Activated naive CD4-positive, alpha-beta T cell treated with anti-CD3 and anti-CD28 coated beads for 36 hours (primary cell): ENCODE measurements at regions not wholly inside any gene's neighbourhood (a gene's known extent, or its start where the extent isn't known, plus 50 kb on each side); places are given as distances from the start of the nearest gene placed in this dataset.

Experiments
- CTCF ChIA-PET: fragments of 350-600 bp; sonication (Branson Sonifier 250); formaldehyde crosslinking; loops from one replicate; lab custom pipeline; 2021; ENCODE audit warnings: antibody characterized with exemption; lab: Charles Lee
- DNase-seq: peaks from one replicate; pipeline ENCODE4 v3.0.0-alpha.2; 2020
- H3K27ac Mint-ChIP-seq: one replicate; pipeline ENCODE4 v1.8.0; 2021; ENCODE audit warnings: mild to moderate bottlenecking, mixed read lengths
- H3K27me3 Mint-ChIP-seq: one replicate; pipeline ENCODE4 v1.8.0; 2021; ENCODE audit warnings: low read depth, mixed read lengths
- H3K36me3 Mint-ChIP-seq: one replicate; pipeline ENCODE4 v1.8.0; 2021; ENCODE audit warnings: low read depth, mixed read lengths
- H3K4me1 Mint-ChIP-seq: one replicate; pipeline ENCODE4 v1.8.0; 2021; ENCODE audit warnings: low read depth, mixed read lengths
- H3K4me3 Mint-ChIP-seq: one replicate; pipeline ENCODE4 v1.8.0; 2021; ENCODE audit warnings: mild to moderate bottlenecking, moderate library complexity, mixed read lengths
- H3K9me3 Mint-ChIP-seq: one replicate; pipeline ENCODE4 v1.8.0; 2021; ENCODE audit warnings: mixed read lengths
- intact Hi-C: fragments of 100-400 bp; cut with micrococcal nuclease; formaldehyde crosslinking; loops from one replicate; pipeline ENCODE4 v1.15.1; 2023

DNA sequence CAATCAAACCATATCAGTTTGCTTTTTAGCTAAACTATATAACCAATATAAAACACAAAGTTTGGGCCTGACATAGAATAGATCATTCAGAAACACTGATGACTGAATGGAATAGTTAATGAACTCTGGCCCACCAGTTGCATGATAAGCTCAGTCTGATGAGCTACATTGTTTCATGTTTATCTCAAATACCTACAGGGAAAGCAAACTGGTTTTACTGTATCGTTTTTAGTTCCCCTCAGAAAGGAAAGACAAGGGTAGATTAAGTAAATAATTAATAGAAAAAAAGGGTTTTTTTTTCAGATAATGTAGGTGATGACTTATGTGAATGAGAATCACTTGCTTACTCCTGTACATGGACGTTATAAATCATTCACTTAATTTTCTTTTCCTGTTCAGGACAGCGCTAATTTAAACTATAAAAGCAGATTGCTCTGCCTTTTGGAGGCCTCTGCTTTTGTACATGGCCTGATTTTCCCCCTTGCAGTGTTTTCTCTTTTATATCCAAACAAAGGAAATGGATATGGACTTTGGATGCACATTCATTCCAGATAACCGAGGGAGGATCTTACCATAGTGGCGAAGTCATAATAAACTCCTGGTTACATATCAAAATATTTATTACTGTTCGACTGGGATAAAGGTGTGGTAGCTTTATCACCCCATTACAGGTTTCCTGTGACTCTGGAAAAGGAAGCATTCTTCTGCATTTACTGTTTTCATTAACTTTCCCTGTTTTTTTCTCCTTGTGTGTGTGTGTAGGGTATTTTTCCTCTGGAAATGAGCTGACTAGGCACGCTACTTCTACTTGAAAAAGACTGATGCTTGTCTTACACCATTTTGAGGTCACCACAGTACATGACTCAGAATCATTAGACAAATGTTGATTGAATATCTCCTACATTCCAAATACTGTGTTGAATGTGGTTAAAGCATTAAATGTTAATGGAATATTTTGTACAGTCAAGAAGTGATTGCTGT, 373.1 kb upstream of the HS3ST1 start:
- CTCF ChIA-PET: no interaction called here
- Mint-ChIP-seq H3K36me3 (no peaks in the 10 kb centered on the region), H3K9me3 (no peaks in the 10 kb centered on the region), H3K27me3 (no peaks in the 10 kb centered on the region), H3K4me3 (no peak overlapping the region), H3K4me1 (no peaks in the 10 kb centered on the region), H3K27ac (no peak overlapping the region)
- intact Hi-C loops: no loop called here
- no peak for DNase-seq

DNA sequence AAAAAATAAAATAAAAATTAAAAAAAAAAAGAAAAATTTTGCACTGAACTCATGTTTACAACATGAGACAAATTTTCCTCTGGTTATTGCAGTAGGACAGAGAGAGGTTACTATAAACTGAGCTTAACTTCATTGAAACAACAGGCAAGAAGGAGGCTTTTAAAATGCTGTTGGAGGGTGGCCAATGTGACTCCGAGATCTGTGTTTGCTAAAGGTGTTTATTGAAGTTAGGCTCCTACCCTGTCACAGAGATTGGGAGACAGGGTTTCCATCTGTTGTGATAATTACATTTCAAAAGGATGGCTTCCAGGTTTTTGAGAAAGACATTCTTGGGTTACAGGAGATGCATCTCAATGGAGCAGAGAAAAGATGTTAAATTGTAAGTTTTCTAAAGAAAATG, 370.5 kb upstream of the HS3ST1 start:
- no peak overlapping the region for H3K4me3 Mint-ChIP-seq
- H3K27ac Mint-ChIP-seq: no peak overlapping the region
- no peaks in the 10 kb centered on the region for H3K4me1 Mint-ChIP-seq
- no peaks in the 10 kb centered on the region for H3K9me3 Mint-ChIP-seq
- no peak for DNase-seq
- intact Hi-C loops: no loop called here
- no peaks in the 10 kb centered on the region for H3K36me3 Mint-ChIP-seq
- H3K27me3 Mint-ChIP-seq: no peaks in the 10 kb centered on the region
- CTCF ChIA-PET: no interaction called here

DNA sequence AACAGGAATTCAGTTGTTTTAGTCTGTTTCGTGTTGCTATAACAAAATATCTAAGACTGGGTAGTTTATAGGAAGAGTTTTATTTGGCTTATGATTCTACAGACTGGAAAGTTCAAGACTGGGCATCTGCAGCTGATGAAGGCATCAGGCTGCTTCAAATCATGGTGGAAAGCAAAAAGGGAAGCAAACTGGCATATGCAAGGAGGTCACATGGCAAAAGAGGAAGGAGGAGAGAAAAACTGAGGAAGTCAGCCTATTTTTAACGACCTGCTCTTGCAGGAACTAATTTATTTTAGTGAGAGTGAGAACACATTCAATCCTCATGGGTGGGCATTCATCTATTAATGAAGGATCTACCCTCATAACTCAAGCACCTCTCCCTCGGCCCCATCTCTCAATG, 363.1 kb upstream of the HS3ST1 start:
- CTCF ChIA-PET: no interaction called here
- H3K4me3 Mint-ChIP-seq: no peak overlapping the region
- intact Hi-C loops: no loop called here

DNA sequence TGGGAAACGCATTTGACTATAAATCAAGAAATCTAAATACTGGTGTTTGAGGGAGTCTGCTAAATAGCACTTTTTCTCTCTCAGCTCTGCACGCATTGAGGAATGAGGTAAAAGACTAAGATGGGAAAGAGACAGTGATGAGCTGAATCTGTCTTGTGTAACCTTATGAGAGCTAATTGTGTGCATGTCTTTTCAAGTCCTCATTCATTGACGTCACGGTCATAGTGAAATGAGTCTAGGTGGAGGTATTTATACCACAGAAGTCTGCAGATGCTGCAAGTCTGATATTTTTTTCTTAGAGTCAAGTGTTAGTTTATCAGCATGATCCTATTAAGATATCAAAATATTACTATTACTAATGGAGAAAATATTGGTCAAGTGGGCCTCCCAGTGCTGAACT, 361.5 kb upstream of the HS3ST1 start:
- DNase-seq: no peak
- Mint-ChIP-seq H3K4me1 (no peaks in the 10 kb centered on the region), H3K9me3 (peaks cover 4% of the 10 kb centered on the region), H3K4me3 (no peak overlapping the region), H3K36me3 (no peaks in the 10 kb centered on the region), H3K27ac (no peak overlapping the region), H3K27me3 (peaks cover 8% of the 10 kb centered on the region)
- CTCF ChIA-PET: no interaction called here
- intact Hi-C loops: no loop called here

More for the DNA sequence above, 363.1 kb upstream of the HS3ST1 start:
- Mint-ChIP-seq H3K36me3 (no peaks in the 10 kb centered on the region), H3K27me3 (peaks cover 8% of the 10 kb centered on the region), H3K9me3 (peaks cover 4% of the 10 kb centered on the region), H3K27ac (no peak overlapping the region), H3K4me1 (no peaks in the 10 kb centered on the region)
- no peak for DNase-seq

DNA sequence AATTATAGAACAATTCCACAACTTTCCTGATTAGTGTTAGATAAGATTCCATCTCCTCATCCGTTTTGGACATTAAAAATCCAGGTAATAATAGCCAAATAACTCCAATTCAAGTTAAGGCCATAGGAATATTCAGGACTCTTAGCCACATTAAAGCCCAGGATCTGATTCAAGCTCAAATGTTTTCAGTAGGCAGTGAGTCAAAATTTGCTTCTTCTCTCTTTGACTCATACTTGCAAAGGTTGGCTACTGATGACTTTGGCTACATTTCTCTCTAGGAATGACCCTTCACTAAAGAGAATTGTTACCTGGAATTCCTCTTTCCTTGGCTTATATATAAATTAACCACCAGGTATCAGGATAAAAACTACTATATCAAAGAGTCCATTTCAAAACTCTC, 354.9 kb upstream of the HS3ST1 start:
- Mint-ChIP-seq H3K4me1 (no peaks in the 10 kb centered on the region), H3K36me3 (no peaks in the 10 kb centered on the region), H3K9me3 (no peaks in the 10 kb centered on the region), H3K4me3 (no peak overlapping the region), H3K27me3 (peaks cover 7% of the 10 kb centered on the region), H3K27ac (no peak overlapping the region)
- intact Hi-C loops: no loop called here
- CTCF ChIA-PET: interaction anchor here (0.5 kb wide), 1 partner anchor 110 kb away, joined by 3 read pairs; no protein-coding TSS in a partner anchor
- no peak for DNase-seq

DNA sequence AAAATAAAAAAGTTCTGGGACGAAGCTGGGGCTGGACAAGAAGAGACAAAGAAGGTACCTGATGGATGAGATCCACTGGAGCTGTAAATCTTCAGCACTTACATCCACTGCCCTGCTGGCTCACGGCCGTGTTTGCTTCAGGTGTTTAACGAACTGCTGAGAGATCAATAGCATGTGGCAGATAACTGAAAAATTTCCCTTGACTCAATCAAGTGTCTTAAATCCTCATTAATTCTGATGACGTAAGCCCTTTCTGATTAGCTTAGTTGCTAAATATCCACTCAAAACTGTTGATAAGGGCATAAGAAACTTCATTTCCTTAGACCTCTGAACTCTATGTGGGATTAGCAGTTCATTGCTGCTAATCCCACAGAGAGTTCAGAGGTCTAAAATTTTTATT, 354.2 kb upstream of the HS3ST1 start:
- Mint-ChIP-seq H3K9me3 (no peaks in the 10 kb centered on the region), H3K27ac (no peak overlapping the region), H3K4me1 (no peaks in the 10 kb centered on the region), H3K36me3 (no peaks in the 10 kb centered on the region), H3K27me3 (peaks cover 7% of the 10 kb centered on the region), H3K4me3 (no peak overlapping the region)
- intact Hi-C loops: no loop called here
- DNase-seq: no peak
- CTCF ChIA-PET: no interaction called here

DNA sequence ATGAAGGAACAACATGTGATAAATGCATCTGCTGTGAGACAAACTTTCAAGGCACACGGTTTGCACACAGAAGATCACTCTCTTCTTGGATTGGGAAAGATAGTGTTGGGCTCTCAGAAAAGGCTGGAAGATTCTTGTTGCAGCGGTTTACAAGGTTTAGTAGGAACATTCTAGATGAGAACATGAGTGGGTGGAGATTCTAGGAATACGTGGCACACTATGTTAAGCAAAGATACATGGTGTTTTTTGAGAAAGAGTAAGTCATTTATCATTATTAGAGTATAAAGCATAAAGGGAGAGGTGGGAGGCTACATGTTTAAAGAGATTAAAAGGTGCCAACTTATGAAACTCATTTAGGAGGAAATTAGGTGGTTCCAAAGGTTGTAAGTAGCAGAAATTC, 348.8 kb upstream of the HS3ST1 start:
- H3K9me3 Mint-ChIP-seq: no peaks in the 10 kb centered on the region
- no peak for DNase-seq
- peaks cover 11% of the 10 kb centered on the region for H3K27me3 Mint-ChIP-seq
- intact Hi-C loops: no loop called here
- H3K27ac Mint-ChIP-seq: no peak overlapping the region
- H3K4me3 Mint-ChIP-seq: no peak overlapping the region
- CTCF ChIA-PET: no interaction called here
- no peaks in the 10 kb centered on the region for H3K36me3 Mint-ChIP-seq
- no peaks in the 10 kb centered on the region for H3K4me1 Mint-ChIP-seq

DNA sequence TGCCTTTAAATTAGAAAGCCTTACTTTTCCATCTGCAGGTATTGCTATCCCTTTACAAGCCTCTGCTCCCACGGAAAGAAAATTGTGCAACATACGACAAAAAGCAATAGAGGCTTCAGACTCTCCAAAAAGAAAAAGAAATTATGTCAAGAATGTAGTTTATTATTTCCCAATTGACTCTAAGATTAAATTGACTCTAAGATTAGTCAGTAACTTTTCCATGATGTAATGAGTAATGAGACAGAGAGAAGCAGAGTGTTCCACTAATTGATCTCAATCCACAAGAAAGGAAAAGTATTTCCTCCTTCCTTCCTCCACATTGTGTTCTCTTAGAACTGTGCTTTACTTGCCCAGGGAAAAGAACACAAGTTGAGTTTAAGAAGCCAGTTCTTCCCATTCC, 345.7 kb upstream of the HS3ST1 start:
- Mint-ChIP-seq H3K27me3 (peaks cover 5% of the 10 kb centered on the region), H3K4me3 (no peak overlapping the region), H3K4me1 (no peaks in the 10 kb centered on the region), H3K36me3 (no peaks in the 10 kb centered on the region), H3K9me3 (no peaks in the 10 kb centered on the region), H3K27ac (no peak overlapping the region)
- DNase-seq: no peak
- CTCF ChIA-PET: no interaction called here
- intact Hi-C loops: no loop called here

DNA sequence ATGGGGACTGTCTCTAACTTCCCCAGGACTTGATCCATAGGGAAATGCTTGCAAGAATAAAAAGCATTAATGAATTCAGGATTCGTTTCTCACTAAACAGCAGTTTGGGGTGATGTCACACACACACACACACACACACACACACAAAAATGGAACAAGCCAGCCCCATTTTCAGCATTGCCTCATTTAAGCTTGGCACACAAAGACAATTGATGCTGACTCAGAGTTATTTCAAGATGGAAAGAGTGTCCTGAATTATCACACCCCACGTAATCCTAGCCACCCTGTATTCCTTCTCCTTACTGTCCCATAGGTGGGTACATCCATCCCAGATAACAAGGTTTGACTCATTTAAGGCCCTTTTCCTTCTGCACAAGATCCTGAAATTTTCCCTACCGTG, 345.1 kb upstream of the HS3ST1 start:
- no peak overlapping the region for H3K4me3 Mint-ChIP-seq
- no peak for DNase-seq
- no peaks in the 10 kb centered on the region for H3K4me1 Mint-ChIP-seq
- no peaks in the 10 kb centered on the region for H3K9me3 Mint-ChIP-seq
- no peak overlapping the region for H3K27ac Mint-ChIP-seq
- no peaks in the 10 kb centered on the region for H3K36me3 Mint-ChIP-seq
- CTCF ChIA-PET: no interaction called here
- intact Hi-C loops: no loop called here
- H3K27me3 Mint-ChIP-seq: peaks cover 5% of the 10 kb centered on the region

DNA sequence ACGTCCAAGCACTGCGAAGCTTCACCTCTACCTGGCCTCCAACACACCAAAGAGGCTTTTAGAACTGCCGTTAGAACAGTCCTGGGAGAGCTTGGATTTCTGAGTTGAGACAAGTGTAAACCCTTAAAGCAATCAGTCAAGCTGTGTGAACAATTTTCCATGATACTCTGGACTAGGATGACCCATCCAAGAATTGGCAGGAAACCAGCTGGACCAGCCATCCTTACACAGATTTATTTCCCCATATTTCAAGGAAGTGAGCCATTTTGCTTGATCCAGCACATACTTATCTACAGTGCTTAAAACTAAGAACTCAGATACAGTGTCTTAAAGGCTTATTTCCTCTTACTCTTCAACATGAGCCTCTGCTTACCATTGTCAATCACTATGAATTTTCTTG, 340.7 kb upstream of the HS3ST1 start:
- H3K27ac Mint-ChIP-seq: no peak overlapping the region
- CTCF ChIA-PET: interaction anchor here (1.5 kb wide), 1 partner anchor 864 kb away, joined by 3 read pairs; no protein-coding TSS in a partner anchor
- H3K4me3 Mint-ChIP-seq: no peak overlapping the region
- H3K9me3 Mint-ChIP-seq: no peaks in the 10 kb centered on the region
- no peaks in the 10 kb centered on the region for H3K4me1 Mint-ChIP-seq
- no peak for DNase-seq
- intact Hi-C loops: no loop called here
- peaks cover 5% of the 10 kb centered on the region for H3K27me3 Mint-ChIP-seq
- no peaks in the 10 kb centered on the region for H3K36me3 Mint-ChIP-seq

DNA sequence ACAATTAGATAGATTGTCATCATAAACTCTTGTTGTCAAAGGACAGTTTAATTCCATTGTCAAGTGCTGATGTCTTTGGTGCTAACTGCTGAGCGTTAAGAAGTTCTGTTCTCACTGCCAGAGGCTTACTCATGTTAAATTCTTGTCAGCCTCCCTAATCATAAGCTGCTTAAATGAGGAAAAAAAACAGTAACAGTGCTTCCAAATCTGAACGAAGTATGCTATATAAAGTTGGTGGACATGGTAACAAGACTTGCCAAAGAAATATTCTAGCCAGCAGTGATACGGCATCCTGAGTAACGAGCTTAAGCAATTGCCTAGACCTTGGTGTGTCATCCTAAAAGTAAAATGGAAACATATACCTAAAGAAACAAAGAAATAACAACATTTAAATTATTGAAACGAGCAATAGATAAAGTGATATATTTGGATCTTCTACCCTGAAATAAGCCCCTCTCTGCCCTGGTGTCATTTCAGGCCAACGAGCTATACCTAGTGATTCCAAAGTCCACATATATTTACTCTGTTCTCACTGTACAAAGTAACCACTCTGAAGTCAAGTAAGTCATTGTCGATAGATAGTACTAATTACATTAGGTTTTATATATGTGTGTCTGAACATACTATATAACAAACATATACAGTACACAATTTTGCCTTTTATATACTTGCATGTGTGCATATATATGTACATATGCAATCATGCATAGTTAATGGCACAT, 339.7 kb upstream of the HS3ST1 start:
- no peak overlapping the region for H3K4me3 Mint-ChIP-seq
- no peaks in the 10 kb centered on the region for H3K9me3 Mint-ChIP-seq
- no peak overlapping the region for H3K27ac Mint-ChIP-seq
- H3K4me1 Mint-ChIP-seq: no peaks in the 10 kb centered on the region
- CTCF ChIA-PET: interaction anchor here (1.5 kb wide), 1 partner anchor 865 kb away, joined by 3 read pairs; no protein-coding TSS in a partner anchor
- H3K36me3 Mint-ChIP-seq: no peaks in the 10 kb centered on the region
- no peak for DNase-seq
- intact Hi-C loops: no loop called here
- peaks cover 5% of the 10 kb centered on the region for H3K27me3 Mint-ChIP-seq

DNA sequence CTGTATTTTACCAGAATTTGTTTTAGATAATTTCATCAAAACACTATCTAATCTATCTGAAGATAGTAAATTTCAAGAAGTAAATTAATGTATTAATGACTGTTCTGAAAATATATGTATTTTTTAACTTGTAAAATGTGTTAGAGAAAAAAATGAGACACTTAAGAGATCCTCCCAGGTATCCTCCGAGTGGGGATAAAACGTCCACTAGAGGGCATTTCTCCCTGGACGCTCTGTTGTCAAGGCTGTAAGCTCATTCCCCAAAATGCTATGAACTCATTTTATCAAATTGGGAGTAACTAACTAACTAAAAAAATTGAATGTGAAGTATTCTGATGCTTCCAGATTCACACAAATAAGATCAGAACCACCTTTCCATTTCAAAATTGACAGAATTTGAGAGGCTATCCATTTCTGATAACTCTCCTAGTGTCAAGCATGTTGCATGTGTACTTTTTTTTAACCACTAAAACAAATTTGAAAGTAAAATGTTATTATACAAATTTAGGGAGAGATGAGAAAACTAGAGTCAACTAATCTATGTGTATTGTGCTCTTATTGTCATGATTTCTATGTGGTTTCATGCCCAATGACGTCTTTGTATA, 337.3 kb upstream of the HS3ST1 start:
- Mint-ChIP-seq H3K27me3 (peaks cover 6% of the 10 kb centered on the region), H3K4me1 (no peaks in the 10 kb centered on the region), H3K4me3 (no peak overlapping the region), H3K9me3 (no peaks in the 10 kb centered on the region), H3K27ac (no peak overlapping the region), H3K36me3 (no peaks in the 10 kb centered on the region)
- CTCF ChIA-PET: interaction anchor here (0.7 to 1.9 kb wide), 5 partner anchors 15 to 872 kb away, joined by 3 to 5 read pairs (median 4); no protein-coding TSS in a partner anchor
- intact Hi-C loops: loop anchor here (1.0 to 2.0 kb wide), 2 partner anchors 867 to 1783 kb away; no protein-coding TSS in a partner anchor
- peak; percentile 32 for DNase-seq
